ENCODE measurements at regions not wholly inside any gene's neighbourhood (a gene's known extent, or its start where the extent isn't known, plus 50 kb on each side); places are given as distances from the start of the nearest gene placed in this dataset.

DNA sequence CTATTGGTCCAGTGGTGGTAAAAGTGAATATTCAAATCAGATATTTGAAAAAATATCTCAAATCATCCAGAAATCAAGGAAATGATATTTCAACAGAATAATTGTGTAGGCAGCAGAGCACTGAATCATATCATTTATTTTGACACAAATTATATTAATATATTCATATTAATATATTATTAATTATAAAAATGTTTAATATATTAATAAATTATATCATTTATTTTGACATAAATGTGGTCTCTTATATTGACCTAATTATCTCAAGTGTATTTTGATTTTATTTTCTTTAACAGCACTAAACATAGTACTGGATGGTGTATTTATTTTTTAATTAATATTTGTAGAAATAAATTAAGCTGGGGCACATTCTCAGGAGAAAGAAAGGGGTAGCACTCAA, 257.7 kb upstream of the THBS1 start:
- ChIA-PET POLR2A (ENCODE audit: low non-redundant PET) (no interaction called here), CTCF (no interaction called here)
- no peak for DNase-seq (ENCODE audit: low spot score)
- TF ChIP-seq, protein P1, sequence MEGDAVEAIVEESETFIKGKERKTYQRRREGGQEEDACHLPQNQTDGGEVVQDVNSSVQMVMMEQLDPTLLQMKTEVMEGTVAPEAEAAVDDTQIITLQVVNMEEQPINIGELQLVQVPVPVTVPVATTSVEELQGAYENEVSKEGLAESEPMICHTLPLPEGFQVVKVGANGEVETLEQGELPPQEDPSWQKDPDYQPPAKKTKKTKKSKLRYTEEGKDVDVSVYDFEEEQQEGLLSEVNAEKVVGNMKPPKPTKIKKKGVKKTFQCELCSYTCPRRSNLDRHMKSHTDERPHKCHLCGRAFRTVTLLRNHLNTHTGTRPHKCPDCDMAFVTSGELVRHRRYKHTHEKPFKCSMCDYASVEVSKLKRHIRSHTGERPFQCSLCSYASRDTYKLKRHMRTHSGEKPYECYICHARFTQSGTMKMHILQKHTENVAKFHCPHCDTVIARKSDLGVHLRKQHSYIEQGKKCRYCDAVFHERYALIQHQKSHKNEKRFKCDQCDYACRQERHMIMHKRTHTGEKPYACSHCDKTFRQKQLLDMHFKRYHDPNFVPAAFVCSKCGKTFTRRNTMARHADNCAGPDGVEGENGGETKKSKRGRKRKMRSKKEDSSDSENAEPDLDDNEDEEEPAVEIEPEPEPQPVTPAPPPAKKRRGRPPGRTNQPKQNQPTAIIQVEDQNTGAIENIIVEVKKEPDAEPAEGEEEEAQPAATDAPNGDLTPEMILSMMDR (conservative IDR thresholded peaks at IDR 0.05; ENCODE audit: low read depth), result no peak
- no peak overlapping the region for H3K27ac ChIP-seq

DNA sequence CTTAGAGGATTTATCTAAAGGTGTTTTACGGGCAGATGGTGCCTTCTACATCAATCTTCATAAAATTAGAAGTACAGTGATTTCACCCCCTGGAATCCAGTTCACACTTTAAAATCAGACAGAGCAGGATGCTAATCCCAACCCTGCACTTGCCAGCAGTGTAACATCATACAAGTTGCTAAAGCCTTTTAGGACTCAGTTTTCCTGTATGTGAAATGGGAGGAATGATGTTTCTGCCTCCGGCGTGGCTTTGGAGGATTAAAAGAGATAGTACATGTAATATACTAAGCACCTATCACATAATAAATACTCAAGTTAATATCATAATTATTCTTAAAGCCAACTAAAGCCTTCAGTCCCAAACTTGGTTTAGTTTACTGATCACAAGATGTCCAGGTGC, 257.2 kb upstream of the THBS1 start:
- no peak overlapping the region for H3K27ac ChIP-seq
- TF ChIP-seq, protein P1 (conservative IDR thresholded peaks at IDR 0.05; ENCODE audit: low read depth), result no peak
- DNase-seq (ENCODE audit: low spot score), result no peak
- CTCF ChIA-PET, result interaction anchor here (0.5 kb wide), 1 partner anchor 22 kb away, joined by 4 read pairs; no protein-coding TSS in a partner anchor
- POLR2A ChIA-PET (ENCODE audit: low non-redundant PET), result no interaction called here

DNA sequence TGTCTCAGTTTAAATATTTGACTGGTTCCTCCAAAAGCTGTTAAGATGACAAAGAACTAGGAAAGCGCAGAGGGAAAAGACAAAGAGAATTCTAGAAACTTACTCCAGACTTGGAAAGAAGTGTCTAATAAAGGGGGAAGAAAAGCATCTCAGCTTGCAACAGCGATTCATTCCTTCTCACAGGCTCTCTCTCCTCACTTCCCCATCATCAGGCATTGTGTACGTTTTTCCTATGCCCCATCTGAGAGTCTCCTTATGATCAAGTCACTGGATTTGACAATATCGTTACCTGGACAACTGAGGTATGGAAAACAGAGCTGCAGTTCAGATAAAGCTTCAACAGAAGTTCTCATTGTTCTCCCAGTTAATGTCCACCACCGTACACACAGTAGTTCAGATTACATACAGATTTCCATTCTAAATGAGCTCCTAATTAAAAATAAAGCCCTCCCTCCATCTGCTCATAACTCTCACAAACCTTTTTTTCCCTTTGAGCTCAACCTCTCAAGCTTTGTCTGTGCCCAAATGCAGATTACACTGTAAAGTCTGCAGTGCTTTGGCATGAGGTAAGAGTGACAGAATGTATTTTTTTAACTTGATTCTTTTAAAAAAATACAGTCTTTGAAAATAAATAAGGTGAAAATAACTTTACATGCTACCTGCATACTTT, 254.4 kb upstream of the THBS1 start:
- TF ChIP-seq, protein P1 (conservative IDR thresholded peaks at IDR 0.05; ENCODE audit: low read depth), result no peak
- H3K27ac ChIP-seq, result no peak overlapping the region
- no peak for DNase-seq (ENCODE audit: low spot score)
- ChIA-PET POLR2A (ENCODE audit: low non-redundant PET) (no interaction called here), CTCF (interaction anchor here (1.1 kb wide), 1 partner anchor 11 kb away, joined by 5 read pairs; no protein-coding TSS in a partner anchor)

DNA sequence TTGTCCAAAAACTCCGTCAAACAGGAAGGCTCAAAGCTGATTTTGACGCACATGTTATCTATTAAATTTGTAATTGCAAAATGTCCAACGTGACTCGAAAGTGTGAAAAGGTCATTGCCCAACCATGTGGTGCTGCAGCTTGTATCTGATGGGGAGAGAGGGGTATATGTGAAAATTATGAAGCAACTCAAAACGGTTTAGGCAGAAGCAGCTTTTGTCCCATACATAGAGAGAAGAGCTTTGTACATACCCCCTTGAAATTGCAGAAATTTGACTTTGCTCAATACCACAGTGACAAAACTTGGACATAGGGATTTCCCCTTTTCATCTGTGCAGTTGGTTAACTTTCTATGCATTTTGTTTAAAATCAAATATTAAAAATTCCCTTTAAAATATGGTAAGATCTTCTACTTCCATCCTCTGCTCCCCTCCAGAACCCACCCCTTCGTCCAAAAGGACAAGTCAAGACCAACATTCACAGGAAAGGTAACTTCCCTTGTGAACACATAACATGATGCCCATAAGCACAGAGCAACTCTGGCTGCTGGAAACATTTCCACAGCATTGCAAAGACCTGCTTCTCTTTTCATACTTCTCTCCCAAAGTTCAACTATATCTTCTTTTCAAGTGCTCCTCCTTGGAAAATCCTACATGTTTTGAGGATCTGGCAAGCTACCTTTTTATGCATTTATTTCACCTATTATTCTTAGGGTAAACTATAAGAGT, 253.7 kb upstream of the THBS1 start:
- CTCF ChIA-PET, result interaction anchor here (0.6 to 1.1 kb wide), 2 partner anchors 11 to 25 kb away, joined by 3 to 5 read pairs; no protein-coding TSS in a partner anchor
- POLR2A ChIA-PET (ENCODE audit: low non-redundant PET), result no interaction called here
- no peak overlapping the region for H3K27ac ChIP-seq
- TF ChIP-seq, protein P1 (conservative IDR thresholded peaks at IDR 0.05; ENCODE audit: low read depth), result no peak
- DNase-seq (ENCODE audit: low spot score), result no peak

DNA sequence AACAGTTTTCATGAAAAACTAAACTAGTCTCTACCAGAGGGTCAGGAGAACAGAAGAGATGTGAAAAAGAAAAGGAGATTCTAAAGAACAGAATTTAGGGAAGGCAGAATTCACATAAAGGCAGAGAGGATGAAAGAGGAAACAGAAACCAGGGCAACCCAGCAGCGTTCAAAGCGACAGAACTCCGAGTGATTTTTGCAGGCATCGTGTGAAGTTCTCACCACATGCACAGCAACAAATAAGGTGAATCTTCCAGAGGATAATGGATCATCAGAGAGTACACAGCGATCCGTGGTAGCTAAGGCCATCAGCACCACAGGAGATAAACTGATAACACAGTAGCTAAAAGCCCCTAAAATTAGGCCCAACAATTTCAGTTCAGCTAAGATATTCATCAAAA, 250.8 kb upstream of the THBS1 start:
- ChIA-PET POLR2A (ENCODE audit: low non-redundant PET) (no interaction called here), CTCF (no interaction called here)
- no peak for DNase-seq (ENCODE audit: low spot score)
- no peak overlapping the region for H3K27ac ChIP-seq
- TF ChIP-seq, protein P1 (conservative IDR thresholded peaks at IDR 0.05; ENCODE audit: low read depth), result no peak

DNA sequence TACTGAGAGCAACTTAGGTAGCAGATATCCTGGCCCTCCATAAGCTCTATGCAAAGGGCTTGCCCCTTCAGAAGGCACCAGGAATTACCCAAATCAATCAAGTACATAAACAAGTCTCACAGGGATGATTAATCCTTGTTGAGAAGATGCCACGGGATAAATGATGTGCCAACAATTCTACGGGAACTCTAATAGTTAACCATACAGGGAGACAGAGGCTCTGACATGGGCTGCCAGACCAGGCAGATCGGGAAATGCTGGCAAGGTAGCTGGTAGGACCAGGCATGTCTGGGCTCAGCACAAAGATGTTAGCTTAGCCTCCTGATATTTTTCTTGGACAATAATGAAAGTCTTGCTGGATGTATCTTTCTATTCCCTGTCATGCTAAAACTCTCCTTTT, 249.3 kb upstream of the THBS1 start:
- POLR2A ChIA-PET (ENCODE audit: low non-redundant PET), result no interaction called here
- peak; percentile 41 for DNase-seq (ENCODE audit: low spot score)
- TF ChIP-seq, protein P1 (conservative IDR thresholded peaks at IDR 0.05; ENCODE audit: low read depth), result no peak
- peak overlapping the region; percentile 71; the same call in 1 of the 2 replicates for H3K27ac ChIP-seq
- CTCF ChIA-PET, result interaction anchor here (0.8 kb wide), 1 partner anchor 34 kb away, joined by 3 read pairs; no protein-coding TSS in a partner anchor

All from RWPE1 (cell line).